GM12878 (cell line): ENCODE measurements at regions not wholly inside any gene's neighbourhood (a gene's known extent, or its start where the extent isn't known, plus 50 kb on each side); places are given as distances from the start of the nearest gene placed in this dataset.

ENCODE experiments used
- ATAC-seq: fragments of 200-7000 bp; cut with Tn5 transposase; 3 replicates; pipeline ENCODE4 v1.9.1; 2020; ENCODE audit warnings: mild to moderate bottlenecking, moderate library complexity
- BruUV-seq: library from RNA; stranded (reverse); fragments of 400-500 nt; replicated peaks from 2 replicates; lab custom pipeline; 2021; lab: Mats Ljungman, UMichigan
- CTCF ChIA-PET: fragments of 300-600 bp; sonication (Branson Sonifier 250); formaldehyde crosslinking; extraction: SDS; loops from one replicate; lab custom pipeline; 2021; ENCODE audit warnings: inconsistent platforms; lab: Yijun Ruan, JAX
- POLR2A ChIA-PET: fragments of 350-600 bp; formaldehyde crosslinking; extraction: SDS; loops from one replicate; lab custom pipeline; 2021; ENCODE audit warnings: inconsistent platforms; lab: Charles Lee
- RAD21 ChIA-PET: fragments of 300-600 bp; sonication (Branson Sonifier 250); formaldehyde crosslinking; loops from one replicate; lab custom pipeline; 2023; ENCODE audit warnings: antibody characterized with exemption; ENCODE audit not compliant: unreplicated experiment; lab: Charles Lee
- SMC1A ChIA-PET: fragments of 300-600 bp; sonication (Branson Sonifier 250); formaldehyde crosslinking; loops from one replicate; lab custom pipeline; 2023; ENCODE audit not compliant: unreplicated experiment, uncharacterized antibody; lab: Charles Lee
- DNase-seq: peaks from one replicate; pipeline ENCODE4 v3.0.0-alpha.2; 2011; ENCODE audit warnings: low read depth, low spot score
- FAIRE-seq: peaks from 3 replicates; lab custom pipeline; 2011; peaks lifted over from hg19 to GRCh38; lab: Jason Lieb, UNC
- H2AFZ ChIP-seq: 2 replicates; pipeline ENCODE4 v1.6.0; 2011; ENCODE audit warnings: low read depth, low read length, control low read depth; ENCODE audit not compliant: control insufficient read depth
- H3K27ac ChIP-seq: 2 replicates; pipeline ENCODE4 v1.5.1; 2011; ENCODE audit warnings: control low read depth; ENCODE audit not compliant: control insufficient read depth, insufficient read depth
- H3K27me3 ChIP-seq, 2 experiments: replicated peaks in 1 of 2; 2 replicates each; pipeline versions ENCODE4 v1.6.0 to v1.6.1; 2011; ENCODE audit warnings: low read length in 1 of 2; ENCODE audit not compliant: control insufficient read depth in 2 of 2, insufficient read depth in 2 of 2
- H3K36me3 ChIP-seq, 2 experiments: 2 replicates each; pipeline ENCODE4 v1.5.1; 2011; ENCODE audit warnings: low read length in 1 of 2; ENCODE audit not compliant: control insufficient read depth in 2 of 2, insufficient read depth in 2 of 2
- H3K4me1 ChIP-seq: 2 replicates; pipeline ENCODE4 v1.6.1; 2011; ENCODE audit warnings: mild to moderate bottlenecking, low read length, moderate library complexity, mixed read lengths; ENCODE audit not compliant: control insufficient read depth, insufficient read depth
- H3K4me2 ChIP-seq: 2 replicates; pipeline ENCODE4 v1.6.0; 2011; ENCODE audit warnings: control low read depth; ENCODE audit not compliant: control insufficient read depth, insufficient read depth
- H3K4me3 ChIP-seq: fragments of 200-600 bp; sonication (generic); 2 replicates; pipeline ENCODE4 v1.5.1; 2016
- H3K79me2 ChIP-seq: 2 replicates; pipeline ENCODE4 v1.6.0; 2011; ENCODE audit warnings: low read length; ENCODE audit not compliant: control insufficient read depth, insufficient read depth
- H3K9ac ChIP-seq: 2 replicates; pipeline ENCODE4 v1.8.0; 2011; ENCODE audit warnings: low read length, control low read depth, mixed read lengths; ENCODE audit not compliant: control insufficient read depth, insufficient read depth
- H3K9me3 ChIP-seq: replicated peaks from 3 replicates; pipeline ENCODE4 v1.5.1; 2011; ENCODE audit warnings: mild to moderate bottlenecking, low read length; ENCODE audit not compliant: control insufficient read depth, insufficient read depth
- H4K20me1 ChIP-seq: 2 replicates; pipeline ENCODE4 v1.6.0; 2011; ENCODE audit not compliant: control insufficient read depth, insufficient read depth
- BCL11A ChIP-seq: IDR thresholded peaks from 2 replicates; pipeline ENCODE4 v1.6.1; 2011; ENCODE audit warnings: low read depth, low read length
- CEBPB ChIP-seq, 2 experiments: fragments of 150-350 bp in 1 of 2; IDR thresholded peaks; 2 replicates each; pipeline ENCODE4 v1.6.1; 2012 to 2014; ENCODE audit warnings: low read depth in 2 of 2, low read length in 2 of 2, borderline replicate concordance in 1 of 2, inconsistent platforms in 1 of 2
- CEBPZ ChIP-seq: fragments of 150-350 bp; IDR thresholded peaks from 2 replicates; pipeline ENCODE4 v1.6.1; 2016; ENCODE audit warnings: low read depth, low read length
- CHD4 ChIP-seq: fragments of 200-600 bp; sonication (generic); IDR thresholded peaks from 2 replicates; pipeline ENCODE4 v1.6.1; 2016; ENCODE audit warnings: mild to moderate bottlenecking
- CREM ChIP-seq: IDR thresholded peaks from 2 replicates; pipeline ENCODE4 v1.6.1; 2014; ENCODE audit warnings: antibody characterized with exemption, low read depth
- EGR1 ChIP-seq, 2 experiments: IDR thresholded peaks; 1 replicate in 1 of 2; 2 replicates in 1 of 2; pipeline ENCODE4 v1.6.1; 2011 to 2012; ENCODE audit warnings: low read depth in 2 of 2, low read length in 2 of 2, borderline replicate concordance in 1 of 2, mild to moderate bottlenecking in 1 of 2, moderate library complexity in 1 of 2
- FOXK2 ChIP-seq: fragments of 450-650 bp; IDR thresholded peaks from 2 replicates; pipeline ENCODE4 v1.6.1; 2017; ENCODE audit warnings: mild to moderate bottlenecking, moderate library complexity
- FOXM1 ChIP-seq: IDR thresholded peaks from 2 replicates; pipeline ENCODE4 v1.6.1; 2012; ENCODE audit warnings: low read depth, mild to moderate bottlenecking, inconsistent platforms, low read length, moderate library complexity
- IRF3 ChIP-seq: fragments of 450-650 bp; IDR thresholded peaks from 2 replicates; pipeline ENCODE4 v1.6.1; 2014; ENCODE audit warnings: mild to moderate bottlenecking
- RB1 ChIP-seq: fragments of 450-650 bp; formaldehyde crosslinking; IDR thresholded peaks from 2 replicates; pipeline ENCODE4 v1.6.1; 2017; ENCODE audit warnings: mild to moderate bottlenecking, borderline replicate concordance
- STAT1 ChIP-seq: fragments of 450-650 bp; conservative IDR thresholded peaks from 2 replicates; pipeline ENCODE4 v1.6.1; 2014; ENCODE audit warnings: antibody characterized with exemption, mild to moderate bottlenecking
- STAT3 ChIP-seq: IDR thresholded peaks from 2 replicates; pipeline ENCODE4 v1.6.1; 2011; ENCODE audit warnings: low read depth, low read length, improper control_type of control experiment
- SUZ12 ChIP-seq: fragments of 200-600 bp; sonication (generic); IDR thresholded peaks from one replicate; pipeline ENCODE4 v1.6.1; 2018; ENCODE audit warnings: antibody characterized with exemption, mild to moderate bottlenecking; ENCODE audit not compliant: unreplicated experiment
- TCF7 ChIP-seq: IDR thresholded peaks from 2 replicates; pipeline ENCODE4 v1.6.1; 2014; ENCODE audit warnings: antibody characterized with exemption, borderline replicate concordance
- YBX1 ChIP-seq: fragments of 450-650 bp; IDR thresholded peaks from 2 replicates; pipeline ENCODE4 v1.6.1; 2016; ENCODE audit warnings: antibody characterized with exemption
- ZNF384 ChIP-seq: IDR thresholded peaks from 2 replicates; pipeline ENCODE4 v1.6.1; 2012; ENCODE audit warnings: low read depth, mild to moderate bottlenecking, low read length, improper control_type of control experiment, borderline replicate concordance
- ZZZ3 ChIP-seq: IDR thresholded peaks from 2 replicates; pipeline ENCODE4 v1.6.1; 2011; ENCODE audit warnings: low read depth; ENCODE audit not compliant: control insufficient read depth, insufficient read length
- WGBS: methylation state at CpG from one replicate; pipeline ENCODE4 v1.1.6; 2016; ENCODE audit warnings: low lambda C conversion rate; ENCODE audit not compliant: insufficient replicate concordance, insufficient coverage; ENCODE audit errors: missing lambda C conversion rate; 5-methylcytosine and 5-hydroxymethylcytosine counted together
- in situ Hi-C: fragments of 300-500 bp; cut with MboI; formaldehyde crosslinking; loops from 9 replicates; pipeline ENCODE4 v1.14.3; 2018; ENCODE audit warnings: mixed read lengths
- intact Hi-C: fragments of 100-400 bp; cut with micrococcal nuclease; formaldehyde crosslinking; loops from one replicate; pipeline ENCODE4 v1.14.2; 2022; ENCODE audit not compliant: unreplicated experiment

- no peak for TF ChIP-seq CEBPB (IDR thresholded peaks at IDR 0.05; ENCODE audit: borderline replicate concordance in 1 of 2, low read depth in 2 of 2, low read length in 2 of 2)
Measured at GRCh38 chr22:49432897-49433443, 394.7 kb downstream of the BRD1 start (continued).

GRCh38 chr22:49432211-49432896 is 395.3 kb downstream of the BRD1 start:
- POLR2A ChIA-PET, result no interaction called here
- Histone ChIP-seq H3K9ac (no peak overlapping the region), H2AFZ (no peak overlapping the region), H3K27me3 (no peaks in the 10 kb centered on the region), H4K20me1 (no peaks in the 10 kb centered on the region), H3K9me3 (no peaks in the 10 kb centered on the region; the same call in 2 of the 3 replicates), H3K4me3 (no peak overlapping the region), H3K36me3 (no peaks in the 10 kb centered on the region), H3K4me1 (no peaks in the 10 kb centered on the region), H3K79me2 (no peaks in the 10 kb centered on the region), H3K27ac (no peak overlapping the region), H3K4me2 (no peak overlapping the region)
- FAIRE-seq (no peak), ATAC-seq (no peak), DNase-seq (no peak)
- 58% methylated on average over 19 of the region's 19 CpGs for WGBS
- RAD21 ChIA-PET, result no interaction called here
- TF ChIP-seq ZZZ3 (no peak), TCF7 (no peak), STAT3 (no peak), SUZ12 (no peak), BCL11A (no peak), IRF3 (no peak), ZNF384 (no peak), STAT1 (no peak), CHD4 (no peak), FOXM1 (no peak), CREM (no peak), FOXK2 (no peak), YBX1 (no peak), CEBPZ (no peak), RB1 (no peak), EGR1 (IDR thresholded peaks at IDR 0.05; ENCODE audit: borderline replicate concordance in 1 of 2, low read depth in 2 of 2, low read length in 2 of 2) (no peak)
- SMC1A ChIA-PET, result no interaction called here
- intact Hi-C loops, result no loop called here
- in situ Hi-C loops, result loop anchor here (10.0 kb wide), 1 partner anchor 58 kb away; no protein-coding TSS in a partner anchor
- CTCF ChIA-PET, result no interaction called here
- BruUV-seq, result no TSS peak
